Upper lobe of left lung (tissue), 6 donors: ENCODE measurements at regions not wholly inside any gene's neighbourhood (a gene's known extent, or its start where the extent isn't known, plus 50 kb on each side); places are given as distances from the start of the nearest gene placed in this dataset.
"Not testable (repeated sequence)": the region's sequence is repeated elsewhere in the genome, so short reads cannot be mapped to it uniquely, and the experiment has no call there.

Source experiments
- ATAC-seq, 2 donors: fragments of 200-7000 bp; cut with Tn5 transposase; one replicate each; pipeline ENCODE4 v1.9.1; 2022; ENCODE audit warnings: mild to moderate bottlenecking in 2 of 2, moderate library complexity in 2 of 2; ENCODE audit not compliant: low FRiP score in 2 of 2
- DNase-seq, 2 donors: peaks; one replicate each; pipeline ENCODE4 v3.0.0-alpha.2; 2019 to 2020
- H3K27ac ChIP-seq, 4 donors: fragments of 200-600 bp; sonication (generic); one replicate each; pipeline ENCODE4 v1.5.1; 2016 to 2019
- H3K27me3 ChIP-seq, 4 donors: fragments of 200-600 bp; sonication (generic); one replicate each; pipeline ENCODE4 v1.5.1; 2017 to 2019
- H3K36me3 ChIP-seq, 4 donors: fragments of 200-600 bp; sonication (generic); one replicate each; pipeline ENCODE4 v1.5.1; 2016 to 2019
- H3K4me1 ChIP-seq, 4 donors: fragments of 200-600 bp; sonication (generic); one replicate each; pipeline ENCODE4 v1.5.1; 2018 to 2019
- H3K4me3 ChIP-seq, 4 donors: fragments of 200-600 bp; sonication (generic); one replicate each; pipeline ENCODE4 v1.5.1; 2017 to 2019; ENCODE audit warnings: mild to moderate bottlenecking in 2 of 4, moderate library complexity in 1 of 4
- H3K9me3 ChIP-seq, 4 donors: fragments of 200-600 bp; sonication (generic); one replicate each; pipeline ENCODE4 v1.5.1; 2018 to 2019
- CTCF ChIP-seq, 6 experiments: fragments of 450-650 bp in 4 of 6; fragments of 200-600 bp in 2 of 6; sonication (generic) in 2 of 6; IDR thresholded peaks; one replicate each; pipeline ENCODE4 v1.5.1; 2016 to 2019; ENCODE audit warnings: antibody characterized with exemption in 6 of 6
- EP300 ChIP-seq, 4 donors: sonication (generic); formaldehyde crosslinking; IDR thresholded peaks; one replicate each; pipeline ENCODE4 v1.5.1; 2017; ENCODE audit warnings: antibody characterized with exemption in 4 of 4, control low read depth in 2 of 4
- POLR2A ChIP-seq, 4 donors: fragments of 450-650 bp; IDR thresholded peaks; one replicate each; pipeline ENCODE4 v1.5.1; 2016 to 2017; ENCODE audit warnings: antibody characterized with exemption in 4 of 4, mild to moderate bottlenecking in 2 of 4
- POLR2AphosphoS5 ChIP-seq, 2 donors: sonication (generic); formaldehyde crosslinking; IDR thresholded peaks; one replicate each; pipeline ENCODE4 v1.5.1; 2017; ENCODE audit warnings: antibody characterized with exemption in 2 of 2
- WGBS, 2 donors: methylation state at CpG; one replicate each; pipeline ENCODE4 v1.1.5; 2017 to 2018; 5-methylcytosine and 5-hydroxymethylcytosine counted together
- donor health status: DM: no; HTN: no; CAD: no; lungs with moderate emphysema.
- donor health status: DM: no; HTN: yes; CAD: no; lungs with severe emphysema.

DNA sequence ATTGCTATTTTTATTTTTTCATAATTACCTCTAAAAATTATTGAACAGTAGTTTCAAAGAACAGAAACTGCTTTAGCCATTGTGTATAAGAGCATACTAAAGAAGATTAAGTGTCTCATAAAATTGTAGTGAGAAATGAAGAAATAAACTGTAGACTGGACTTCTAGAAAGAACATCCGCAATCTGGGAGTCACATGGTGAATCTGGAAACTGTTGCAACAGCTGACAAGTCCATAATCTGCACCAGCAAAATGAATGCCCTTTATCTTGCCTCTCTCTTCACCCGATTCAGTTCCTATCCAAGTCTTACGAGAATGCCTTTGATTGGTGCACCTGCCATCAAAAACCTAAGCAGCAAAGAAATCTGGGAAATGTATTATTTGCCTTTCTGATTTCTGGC, 312.9 kb downstream of the NAF1 start:
- 84 to 92% methylated on average over 3 of the region's 3 CpGs for WGBS, 2 donors
- ATAC-seq (no peak), DNase-seq (no peak)
- Histone ChIP-seq H3K27me3 (no peaks in the 10 kb centered on the region), H3K4me3 (no peak overlapping the region), H3K27ac (no peak overlapping the region), H3K4me1 (no peaks in the 10 kb centered on the region), H3K9me3 (no peaks in the 10 kb centered on the region), H3K36me3 (no peaks in the 10 kb centered on the region)
- TF ChIP-seq POLR2AphosphoS5 (IDR thresholded peaks at IDR 0.05) (no peak), POLR2A (IDR thresholded peaks at IDR 0.05) (no peak), EP300 (IDR thresholded peaks at IDR 0.05) (no peak), CTCF (IDR thresholded peaks at IDR 0.05) (no peak)

DNA sequence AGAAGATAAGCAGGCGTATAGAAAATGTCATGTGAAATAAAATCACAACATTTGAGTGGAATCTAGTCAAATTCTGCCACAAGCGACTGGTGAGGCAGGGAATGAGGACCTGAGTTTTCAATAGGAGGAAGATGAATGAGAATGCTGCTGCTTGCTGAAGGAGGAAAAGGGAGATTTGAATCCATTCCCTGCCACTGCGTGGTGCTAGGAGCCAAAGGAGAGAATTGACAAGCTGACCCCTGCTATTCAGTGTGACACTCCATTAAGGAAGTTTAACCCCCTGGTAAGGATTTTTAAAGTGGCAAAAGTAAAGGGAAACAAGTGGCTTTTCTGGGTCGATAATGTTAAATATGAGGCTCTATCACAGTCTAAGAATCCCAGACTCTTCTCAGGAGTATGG, 314.0 kb downstream of the NAF1 start:
- no peak for DNase-seq
- ATAC-seq, result no peak

DNA sequence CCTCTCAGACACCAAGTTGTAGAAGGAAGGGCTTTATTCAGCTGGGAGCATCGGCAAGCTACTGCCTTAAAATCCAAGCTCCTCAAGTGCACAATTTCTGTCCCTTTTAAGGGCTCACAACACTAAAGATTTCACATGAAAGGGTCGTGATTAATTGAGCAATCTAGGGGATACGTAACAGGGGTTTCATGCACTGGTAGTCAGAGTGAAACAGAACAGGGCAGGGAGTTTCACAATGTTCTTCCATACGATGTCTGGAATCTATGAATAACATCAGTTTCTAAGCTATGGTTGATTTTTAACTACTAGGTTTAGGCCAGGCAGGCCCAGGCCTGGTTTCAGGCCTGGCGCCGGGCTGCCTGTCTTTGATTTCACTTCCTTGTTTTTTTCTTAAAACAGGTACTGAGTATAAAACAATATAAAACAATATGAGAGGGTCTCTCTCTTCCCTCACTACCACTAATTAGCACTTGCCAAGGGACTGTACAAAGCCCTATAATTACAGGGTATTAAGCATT, 315.4 kb downstream of the NAF1 start:
- not testable (repeated sequence) for H3K9me3 ChIP-seq, H3K27ac ChIP-seq, H3K4me1 ChIP-seq, H3K4me3 ChIP-seq, H3K36me3 ChIP-seq, H3K27me3 ChIP-seq, ATAC-seq
- WGBS, 2 donors, result 81 to 82% methylated on average over 6 of the region's 6 CpGs
- DNase-seq, result peak in 1 of 2 donors; percentile 3

More for the DNA sequence above, 314.0 kb downstream of the NAF1 start:
- no peak overlapping the region for H3K27ac ChIP-seq
- no peaks in the 10 kb centered on the region for H3K9me3 ChIP-seq
- TF ChIP-seq POLR2AphosphoS5 (IDR thresholded peaks at IDR 0.05), result no peak
- WGBS, 2 donors, result 68 to 77% methylated on average over 4 of the region's 4 CpGs
- H3K4me3 ChIP-seq, result no peak overlapping the region
- no peaks in the 10 kb centered on the region for H3K36me3 ChIP-seq
- H3K4me1 ChIP-seq, result no peaks in the 10 kb centered on the region
- no peaks in the 10 kb centered on the region for H3K27me3 ChIP-seq

GRCh38 chr4:162849937-162850336, 316.8 kb downstream of the NAF1 start:
- Histone ChIP-seq H3K4me3 (no peak overlapping the region), H3K9me3 (no peaks in the 10 kb centered on the region), H3K27ac (no peak overlapping the region), H3K27me3 (no peaks in the 10 kb centered on the region), H3K4me1 (no peaks in the 10 kb centered on the region), H3K36me3 (no peaks in the 10 kb centered on the region)
- TF ChIP-seq CTCF (IDR thresholded peaks at IDR 0.05) (no peak), POLR2AphosphoS5 (IDR thresholded peaks at IDR 0.05) (no peak), POLR2A (IDR thresholded peaks at IDR 0.05) (no peak), EP300 (IDR thresholded peaks at IDR 0.05) (no peak)
- DNase-seq, result no peak
- no peak for ATAC-seq

GRCh38 chr4:162847945-162848549, 318.6 kb downstream of the NAF1 start:
- Histone ChIP-seq H3K4me3 (no peak overlapping the region), H3K27ac (no peak overlapping the region), H3K27me3 (no peaks in the 10 kb centered on the region), H3K36me3 (no peaks in the 10 kb centered on the region), H3K9me3 (no peaks in the 10 kb centered on the region), H3K4me1 (no peaks in the 10 kb centered on the region)
- ATAC-seq, result no peak
- 78 to 82% methylated on average over 1 of the region's 1 CpG for WGBS, 2 donors
- TF ChIP-seq EP300 (IDR thresholded peaks at IDR 0.05), result no peak
- TF ChIP-seq CTCF (IDR thresholded peaks at IDR 0.05), result no peak
- TF ChIP-seq POLR2A (IDR thresholded peaks at IDR 0.05), result no peak
- DNase-seq, result no peak

DNA sequence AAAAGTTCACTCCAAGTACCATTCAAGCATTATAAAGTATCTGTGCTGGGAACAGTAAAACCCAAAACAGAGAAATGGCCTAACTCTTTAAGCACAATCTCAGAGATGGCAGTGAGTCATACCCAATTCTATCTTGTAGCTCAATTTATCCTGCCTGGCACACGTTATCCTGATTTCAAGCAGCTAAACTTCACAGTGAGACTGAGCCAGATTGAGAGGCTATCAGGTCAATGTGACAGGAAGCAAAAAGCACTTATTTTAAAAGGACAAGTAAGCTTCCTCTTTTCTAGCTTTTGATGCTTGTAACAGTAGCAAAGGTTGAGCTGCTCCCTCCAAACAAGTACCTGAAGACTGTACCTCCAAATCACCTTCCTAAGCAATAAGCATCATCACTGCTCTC, 324.9 kb downstream of the NAF1 start:
- Histone ChIP-seq H3K27me3 (no peaks in the 10 kb centered on the region), H3K36me3 (no peaks in the 10 kb centered on the region), H3K4me1 (no peaks in the 10 kb centered on the region), H3K9me3 (no peaks in the 10 kb centered on the region), H3K4me3 (no peak overlapping the region), H3K27ac (no peak overlapping the region)
- no peak for ATAC-seq
- DNase-seq, result no peak
- TF ChIP-seq EP300 (IDR thresholded peaks at IDR 0.05), result no peak
- no peak for TF ChIP-seq POLR2A (IDR thresholded peaks at IDR 0.05)
- WGBS, 2 donors, result 0 to 8% methylated on average over 1 of the region's 1 CpG
